ENCODE measurements at regions not wholly inside any gene's neighbourhood (a gene's known extent, or its start where the extent isn't known, plus 50 kb on each side); places are given as distances from the start of the nearest gene placed in this dataset.
"Not testable (repeated sequence)": the region's sequence is repeated elsewhere in the genome, so short reads cannot be mapped to it uniquely, and the experiment has no call there.

GRCh38 chr9:108762348-108763055 is 93.3 kb downstream of the ACTL7B start:
- no peak for DNase-seq

- peak; percentile 75 for DNase-seq
These were observed 94.0 kb downstream of the ACTL7B start for GRCh38 chr9:108761655-108762347.

- DNase-seq, result no peak
These were observed 94.9 kb downstream of the ACTL7B start for GRCh38 chr9:108760841-108761240.

- no peak for DNase-seq
These were observed 96.0 kb downstream of the ACTL7B start for GRCh38 chr9:108759835-108760234.

GRCh38 chr9:108759399-108759798 is 96.4 kb downstream of the ACTL7B start:
- no peak for DNase-seq

GRCh38 chr9:108756746-108757490 is 98.9 kb downstream of the ACTL7B start:
- DNase-seq, result no peak

- DNase-seq, result no peak
These were observed 99.8 kb downstream of the ACTL7B start for GRCh38 chr9:108755979-108756378.

GRCh38 chr9:108751369-108751768 is 104.4 kb downstream of the ACTL7B start:
- DNase-seq, result no peak

GRCh38 chr9:108750661-108751215 is 105.0 kb downstream of the ACTL7B start:
- DNase-seq, result no peak

- DNase-seq, result no peak
These were observed 107.0 kb downstream of the ACTL7B start for GRCh38 chr9:108748776-108749175.

- DNase-seq, result no peak
These were observed 108.9 kb downstream of the ACTL7B start for GRCh38 chr9:108746864-108747263.

- no peak for DNase-seq
These were observed 109.8 kb downstream of the ACTL7B start for GRCh38 chr9:108746001-108746400.

- DNase-seq, result no peak
These were observed 111.1 kb downstream of the ACTL7B start for GRCh38 chr9:108744641-108745040.

GRCh38 chr9:108743901-108744371 is 111.8 kb downstream of the ACTL7B start:
- DNase-seq, result no peak

- no peak for DNase-seq
These were observed 112.4 kb downstream of the ACTL7B start for GRCh38 chr9:108743416-108743815.

GRCh38 chr9:108742191-108742590 is 113.6 kb downstream of the ACTL7B start:
- DNase-seq, result no peak

GRCh38 chr9:108731292-108731691 is 124.5 kb downstream of the ACTL7B start:
- not testable (repeated sequence) for DNase-seq

GRCh38 chr9:108727580-108728111 is 128.1 kb downstream of the ACTL7B start:
- DNase-seq, result peak; percentile 24

GRCh38 chr9:108724652-108725051 is 131.1 kb downstream of the ACTL7B start:
- DNase-seq, result no peak

- DNase-seq, result no peak
These were observed 131.7 kb downstream of the ACTL7B start for GRCh38 chr9:108724122-108724521.

GRCh38 chr9:108722396-108722795 is 133.4 kb downstream of the ACTL7B start:
- DNase-seq, result no peak

GRCh38 chr9:108720191-108720642 is 135.6 kb downstream of the ACTL7B start:
- DNase-seq, result no peak

GRCh38 chr9:108710424-108710823 is 145.4 kb downstream of the ACTL7B start:
- DNase-seq, result no peak

All from hematopoietic multipotent progenitor cell treated with erythropoietin and hydrocortisone succinate and interleukin-3 and kit ligand, for 4 days (in vitro differentiated cells).